Lower leg skin (tissue), 3 donors: ENCODE measurements at regions not wholly inside any gene's neighbourhood (a gene's known extent, or its start where the extent isn't known, plus 50 kb on each side); places are given as distances from the start of the nearest gene placed in this dataset.

ENCODE experiments used
- CTCF ChIP-seq, 3 donors: fragments of 450-650 bp; IDR thresholded peaks; one replicate each; pipeline ENCODE4 v1.5.1; 2016; ENCODE audit warnings: antibody characterized with exemption in 3 of 3, mild to moderate bottlenecking in 3 of 3, moderate library complexity in 2 of 3
- POLR2A ChIP-seq, 2 donors: fragments of 450-650 bp; IDR thresholded peaks; one replicate each; pipeline ENCODE4 v1.6.1; 2016 to 2017; ENCODE audit warnings: antibody characterized with exemption in 2 of 2, mild to moderate bottlenecking in 1 of 2, moderate library complexity in 1 of 2

- TF ChIP-seq CTCF (IDR thresholded peaks at IDR 0.05) = no peak
- no peak for TF ChIP-seq POLR2A (IDR thresholded peaks at IDR 0.05)
Measured at GRCh38 chr14:53885136-53885640, 71.4 kb downstream of the BMP4 start.
